NCI-H146 treated with DMSO at 0.1 percent for 48 hours (cell line): ENCODE measurements at regions not wholly inside any gene's neighbourhood (a gene's known extent, or its start where the extent isn't known, plus 50 kb on each side); places are given as distances from the start of the nearest gene placed in this dataset.
"Not testable (repeated sequence)": the region's sequence is repeated elsewhere in the genome, so short reads cannot be mapped to it uniquely, and the experiment has no call there.

ENCODE experiments used
- DNase-seq: peaks from one replicate; lab custom pipeline; 2025; ENCODE audit not compliant: unreplicated experiment; lab: John Stamatoyannopoulos, UW

DNA sequence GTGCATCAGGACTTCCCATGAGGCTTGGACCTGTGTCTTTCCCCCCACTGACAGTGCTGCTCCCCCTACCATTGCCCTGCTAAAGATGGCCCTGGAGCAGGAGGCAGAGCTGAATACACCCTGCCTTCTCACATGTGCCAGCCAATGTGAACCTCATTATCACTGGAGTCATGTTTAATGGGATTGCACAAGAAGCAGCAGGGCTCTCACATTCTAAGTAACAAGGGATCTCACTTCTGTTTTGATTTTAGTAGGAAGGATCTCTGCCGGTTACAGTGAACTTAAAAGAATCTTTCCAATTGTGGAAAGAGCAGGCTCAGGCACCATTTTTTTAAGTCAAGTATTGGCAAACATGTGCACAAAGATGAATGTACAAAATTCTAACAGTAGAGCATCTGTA lies 322.1 kb upstream of the MEX3C start:
- no peak for DNase-seq

DNA sequence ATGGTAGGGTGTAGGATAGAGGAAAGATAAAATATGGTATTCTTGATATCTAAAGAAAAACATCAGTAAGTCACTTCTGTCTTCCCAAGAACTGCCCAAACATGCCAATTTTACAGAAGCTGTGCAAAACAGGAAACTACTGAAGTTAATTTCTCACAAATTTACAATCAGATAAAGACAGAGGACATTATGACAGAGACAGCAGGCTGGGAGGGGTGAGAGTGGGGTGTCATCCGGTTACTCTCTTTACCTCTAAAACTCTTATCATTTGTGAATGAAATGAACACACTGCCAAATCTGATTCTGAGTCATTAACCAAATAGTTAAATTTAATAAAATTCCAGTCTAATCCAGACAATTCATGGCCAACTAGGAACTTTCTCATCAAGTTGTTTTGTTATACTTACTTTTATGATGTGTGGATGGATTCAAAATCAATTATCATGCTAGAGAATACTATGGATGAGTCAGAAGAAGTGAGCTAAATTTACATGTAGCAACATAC lies 323.2 kb upstream of the MEX3C start:
- no peak for DNase-seq

DNA sequence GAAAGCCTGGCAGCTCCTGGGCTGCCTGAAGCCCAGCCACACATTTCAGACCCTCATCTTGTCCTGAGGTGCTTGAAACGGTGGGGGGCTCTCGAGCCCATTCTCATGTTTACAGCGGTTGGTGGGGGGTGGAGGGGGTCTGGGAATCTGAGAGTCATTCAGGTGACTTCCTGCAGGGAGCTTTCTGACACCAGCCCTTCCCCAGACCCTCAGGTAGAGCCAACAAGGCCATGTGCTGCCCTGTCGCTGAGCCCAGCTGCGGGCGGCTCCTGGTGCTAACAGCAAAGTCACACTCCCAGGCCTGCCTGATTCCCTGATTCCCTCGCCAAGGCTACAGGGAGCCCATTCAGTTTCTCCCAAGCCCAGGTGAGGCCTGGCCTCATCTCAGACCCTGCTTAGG lies 324.9 kb upstream of the MEX3C start:
- DNase-seq, result no peak

DNA sequence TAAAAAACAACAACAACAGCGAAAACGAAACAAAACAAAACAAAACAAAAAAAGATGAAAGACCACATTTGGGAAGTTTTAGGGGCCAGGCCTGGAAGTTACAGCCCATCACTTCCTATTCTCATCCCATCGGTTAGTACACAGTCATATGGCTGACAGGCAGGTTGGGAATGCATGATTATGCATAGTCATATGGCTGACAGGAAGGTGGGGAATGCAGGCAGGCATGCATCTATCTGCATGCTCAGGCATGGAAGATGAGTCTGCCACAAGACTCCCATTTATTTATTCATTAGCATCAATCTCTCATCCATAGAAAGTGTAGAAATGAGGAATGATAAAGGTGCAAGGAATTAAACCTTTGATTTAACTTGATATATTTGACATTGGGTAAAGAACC lies 325.3 kb upstream of the MEX3C start:
- DNase-seq, result no peak

DNA sequence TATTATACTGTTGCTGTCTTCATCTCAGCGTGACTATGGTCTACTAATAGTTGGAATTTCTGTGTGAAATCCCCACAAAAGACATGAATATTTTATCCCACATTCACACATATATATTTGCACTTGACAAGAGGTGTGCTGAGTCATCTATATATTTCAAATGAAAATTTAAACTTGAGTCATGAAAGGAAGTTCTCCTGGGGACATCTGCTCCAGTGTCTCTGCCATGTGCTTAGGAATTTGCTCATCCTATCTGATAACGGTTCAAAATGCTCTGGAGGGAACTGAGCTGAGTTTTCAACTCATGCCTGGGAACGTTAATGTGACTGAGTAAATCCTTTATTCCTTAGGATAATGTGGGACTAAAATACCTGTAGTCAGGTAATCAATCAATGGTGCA lies 326.2 kb upstream of the MEX3C start:
- DNase-seq, result no peak

DNA sequence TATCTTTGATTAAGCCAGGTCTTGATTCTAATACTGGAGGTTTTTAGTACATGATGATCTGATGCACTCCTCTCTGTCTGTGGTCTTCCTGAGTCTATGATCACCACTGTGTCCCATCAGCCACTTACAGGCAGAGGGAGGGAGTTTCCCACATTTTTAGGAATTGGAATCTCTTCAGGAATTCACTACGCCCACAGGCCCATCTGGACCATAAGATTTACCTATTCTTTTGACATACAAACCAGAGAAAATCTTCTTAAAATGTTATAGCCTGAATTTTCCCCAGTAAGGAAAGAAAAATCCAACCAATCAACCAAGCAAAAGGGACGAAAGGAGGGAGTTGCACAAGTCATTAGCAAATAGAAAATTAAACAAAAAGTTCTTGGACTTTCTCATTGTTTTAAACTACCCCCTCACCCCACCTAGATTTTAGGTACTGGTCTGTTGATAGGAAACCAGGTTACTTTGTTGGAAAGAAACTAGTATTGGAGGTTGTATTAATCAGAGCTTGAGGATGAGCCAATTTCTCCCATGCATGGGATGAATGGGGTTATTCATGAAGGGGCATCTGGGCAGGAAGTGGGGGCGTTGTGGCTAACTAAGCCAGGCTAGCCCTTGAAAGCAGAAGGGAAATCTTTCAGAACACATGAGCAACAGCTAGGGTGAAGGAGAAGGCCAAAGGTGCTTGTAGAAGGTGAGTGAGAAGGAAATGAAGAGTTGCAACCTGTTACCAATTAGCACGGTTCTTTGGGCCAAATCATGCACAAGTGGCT lies 328.2 kb upstream of the MEX3C start:
- DNase-seq, result no peak

DNA sequence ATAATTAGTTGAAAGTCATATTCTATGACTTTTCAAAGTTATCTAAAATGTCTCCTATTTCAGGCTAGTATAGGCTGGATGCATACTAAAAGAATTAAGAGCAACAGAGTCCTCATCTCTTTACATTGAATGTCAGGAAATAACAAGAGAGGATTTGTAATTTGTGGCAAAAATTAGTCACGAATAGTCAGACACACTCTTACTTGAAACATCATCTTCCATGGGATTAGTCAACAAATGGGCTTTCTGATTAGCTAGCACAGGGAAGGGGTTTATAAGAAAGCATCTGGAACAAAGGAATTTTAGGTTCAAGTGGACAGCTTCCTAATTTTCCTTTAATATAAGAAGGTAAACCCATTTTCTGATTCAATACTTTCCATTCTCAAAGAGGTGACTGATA lies 330.3 kb upstream of the MEX3C start:
- no peak for DNase-seq

DNA sequence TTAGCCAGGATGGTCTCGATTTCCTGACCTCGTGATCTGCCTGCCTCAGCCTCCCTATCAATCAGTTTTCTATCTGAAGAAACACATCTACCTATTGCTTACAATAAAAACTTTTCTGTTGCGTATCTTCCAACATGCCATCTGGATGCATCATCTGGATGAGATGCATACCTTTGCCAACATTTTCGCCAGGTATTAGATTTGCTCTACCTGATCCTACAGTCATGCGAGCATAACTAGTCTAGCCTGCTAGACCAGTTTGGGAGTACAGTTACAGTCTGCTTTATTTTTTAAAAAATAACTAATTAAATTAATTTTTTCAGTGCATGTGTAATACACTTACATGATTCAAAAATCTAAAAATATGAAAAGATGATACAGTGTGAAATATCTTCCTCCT lies 334.0 kb upstream of the MEX3C start:
- DNase-seq, result no peak

DNA sequence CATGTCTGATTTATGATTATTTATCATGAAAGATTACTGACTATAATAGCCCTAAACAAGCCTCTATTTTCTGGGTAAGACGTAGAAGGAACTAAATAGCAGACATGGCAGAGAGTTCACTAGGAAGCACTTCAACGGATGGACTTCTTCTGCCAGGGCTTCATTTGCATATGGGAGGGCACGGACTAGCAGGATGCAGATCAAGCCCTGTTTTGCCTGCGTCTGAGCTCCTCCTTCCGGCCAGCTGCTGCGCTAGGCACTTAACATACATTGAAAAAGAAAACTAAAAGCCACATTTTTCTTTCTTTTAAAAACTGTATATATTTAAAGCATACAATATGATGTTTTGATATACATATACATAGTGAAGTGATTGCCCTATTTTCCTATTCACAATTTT lies 340.0 kb upstream of the MEX3C start:
- DNase-seq, result no peak

DNA sequence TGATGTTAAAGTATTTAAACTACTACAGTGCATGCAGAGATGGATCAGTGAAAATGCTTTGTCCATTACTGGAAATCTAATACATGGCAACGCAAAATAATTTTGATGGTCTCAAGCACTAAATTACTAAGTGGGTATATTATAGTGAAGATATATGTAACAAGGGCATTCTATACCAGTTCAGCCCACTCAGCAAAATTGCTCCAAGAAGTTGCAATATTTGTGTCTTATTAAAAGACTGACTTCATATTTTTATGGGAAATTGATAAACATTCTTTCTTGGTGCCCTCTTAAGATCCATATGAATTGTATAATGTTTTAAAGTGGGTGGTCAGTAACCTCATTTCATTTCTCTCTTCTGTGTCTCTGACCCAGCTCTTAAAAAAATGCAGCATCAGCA lies 343.1 kb upstream of the MEX3C start:
- DNase-seq, result no peak

DNA sequence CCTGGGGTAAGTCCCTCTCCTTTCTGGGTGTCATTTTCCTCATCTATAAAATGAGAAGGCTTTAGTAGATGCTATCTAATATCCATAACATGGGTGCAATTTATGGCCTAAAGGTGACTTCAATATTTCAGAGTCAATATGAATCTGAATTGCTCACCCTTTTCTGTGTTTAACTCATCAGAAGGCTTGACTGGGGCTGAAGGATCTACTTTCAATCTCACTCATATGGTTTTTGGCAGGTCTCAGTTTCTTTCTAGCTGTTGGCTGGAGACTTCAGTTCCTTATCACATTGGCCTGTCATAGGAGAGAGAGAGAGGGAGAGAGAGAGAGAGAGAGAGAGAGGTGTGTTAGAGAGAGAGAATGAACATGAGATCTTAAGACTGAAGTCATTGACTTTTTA lies 343.7 kb upstream of the MEX3C start:
- no peak for DNase-seq

DNA sequence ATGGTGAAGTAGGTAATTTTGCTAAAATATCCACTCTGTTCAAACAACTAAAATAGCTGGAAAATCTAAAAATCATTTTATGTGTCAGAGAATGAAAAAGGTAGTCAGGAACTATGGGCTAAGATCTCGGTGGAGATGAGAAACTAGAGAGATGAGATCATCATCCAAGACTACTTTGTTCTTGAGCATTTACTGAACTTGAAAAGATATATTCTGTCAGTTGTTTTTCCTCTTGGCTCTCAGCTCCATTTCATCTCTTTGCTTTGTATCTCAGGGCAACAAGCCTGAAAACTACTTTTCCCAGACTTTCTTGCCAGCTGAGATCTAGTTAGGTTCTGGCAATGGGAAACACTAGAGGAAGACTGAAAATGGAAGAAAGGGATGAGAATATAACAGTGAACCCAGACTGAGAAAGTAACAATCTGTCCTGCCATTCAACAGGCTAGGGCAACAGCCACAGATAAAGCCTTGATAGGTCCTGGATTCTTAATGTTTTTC lies 346.2 kb upstream of the MEX3C start:
- no peak for DNase-seq

DNA sequence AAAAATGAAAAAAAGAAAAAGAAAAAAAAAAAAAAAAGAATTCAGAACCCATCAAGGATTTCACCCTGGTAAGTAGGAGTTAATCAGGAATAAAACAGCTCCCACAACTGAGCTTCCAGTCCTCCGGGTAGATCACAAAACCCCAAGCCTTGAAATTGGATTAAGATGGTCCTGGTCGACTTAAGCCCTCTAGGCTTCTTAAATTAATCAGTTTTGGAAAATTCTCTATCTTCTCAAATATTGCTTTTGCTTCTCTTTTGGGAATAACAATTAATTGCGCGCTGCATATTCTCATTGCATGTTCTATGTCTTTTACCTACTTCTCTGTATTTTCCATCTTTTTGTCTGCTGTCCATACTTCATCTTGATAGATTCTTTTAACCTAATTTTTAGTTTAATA lies 348.0 kb upstream of the MEX3C start:
- no peak for DNase-seq

DNA sequence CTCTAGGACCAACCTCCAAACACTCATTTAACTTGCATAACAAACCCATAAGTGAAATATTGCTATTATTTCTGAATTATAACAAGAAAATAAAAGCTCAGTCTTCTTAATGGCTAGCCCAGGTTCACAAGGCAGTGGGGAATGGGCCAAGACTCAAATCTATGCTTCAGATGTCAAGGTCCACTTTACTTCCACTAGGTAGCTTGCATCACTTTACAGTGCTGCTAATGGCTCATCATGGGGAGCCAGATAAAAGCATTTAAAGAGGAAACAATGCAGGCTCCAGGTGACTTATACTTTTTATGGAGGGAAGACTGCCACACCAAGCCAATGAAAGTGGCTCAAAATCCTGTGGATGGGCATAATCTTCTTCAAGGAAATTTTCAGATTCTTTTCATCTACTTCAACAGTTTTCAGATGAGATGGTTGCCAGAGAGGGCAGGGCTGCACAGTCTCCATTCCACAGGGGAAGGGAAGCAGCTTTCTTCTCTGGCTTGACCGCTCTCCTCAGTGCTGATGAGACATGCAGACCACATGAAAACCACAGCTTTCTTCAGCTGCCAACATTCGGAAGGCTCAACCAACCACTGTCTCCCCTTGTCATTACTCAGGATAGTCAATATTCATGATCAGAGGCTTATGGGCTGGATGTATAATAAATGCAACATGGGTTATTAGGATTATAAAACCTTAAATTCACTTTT lies 361.9 kb upstream of the MEX3C start:
- no peak for DNase-seq

DNA sequence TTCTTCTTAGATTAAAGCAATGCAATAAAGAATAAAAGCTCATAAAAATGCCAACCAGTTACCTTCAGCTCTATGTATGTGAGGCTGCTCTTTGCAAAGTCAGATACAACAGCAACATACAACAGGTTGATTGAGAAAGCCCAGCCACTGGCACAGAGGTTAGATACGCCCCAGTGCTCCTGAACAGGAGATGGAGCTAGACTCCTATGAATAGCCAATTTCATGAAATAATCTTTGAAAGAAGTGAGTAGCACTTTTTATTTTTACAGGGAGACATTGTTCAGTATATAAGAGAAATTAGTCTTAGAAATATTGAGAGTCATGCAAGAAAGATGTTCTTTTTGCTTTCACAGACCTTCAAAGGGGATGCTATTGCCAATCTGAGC lies 362.4 kb upstream of the MEX3C start:
- no peak for DNase-seq

DNA sequence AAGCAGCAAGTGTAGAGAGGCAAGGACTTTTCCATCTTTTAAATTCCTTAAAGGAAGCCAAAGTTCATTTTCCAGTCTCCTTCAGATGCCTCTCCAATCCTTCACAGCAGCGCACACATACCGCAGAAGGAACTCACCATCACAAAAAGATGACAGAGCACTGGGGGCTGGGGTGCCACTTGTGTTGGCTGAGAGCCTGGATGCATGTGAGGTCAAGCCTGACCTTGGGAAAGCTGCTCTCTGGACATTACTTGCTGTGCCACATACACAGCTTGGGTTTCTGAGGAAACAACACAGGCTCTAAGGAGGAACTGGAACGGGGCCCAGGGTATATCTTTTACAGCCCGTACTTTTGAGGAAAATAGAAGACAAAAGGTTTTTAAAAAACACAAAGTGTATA lies 364.3 kb upstream of the MEX3C start:
- DNase-seq, result no peak

DNA sequence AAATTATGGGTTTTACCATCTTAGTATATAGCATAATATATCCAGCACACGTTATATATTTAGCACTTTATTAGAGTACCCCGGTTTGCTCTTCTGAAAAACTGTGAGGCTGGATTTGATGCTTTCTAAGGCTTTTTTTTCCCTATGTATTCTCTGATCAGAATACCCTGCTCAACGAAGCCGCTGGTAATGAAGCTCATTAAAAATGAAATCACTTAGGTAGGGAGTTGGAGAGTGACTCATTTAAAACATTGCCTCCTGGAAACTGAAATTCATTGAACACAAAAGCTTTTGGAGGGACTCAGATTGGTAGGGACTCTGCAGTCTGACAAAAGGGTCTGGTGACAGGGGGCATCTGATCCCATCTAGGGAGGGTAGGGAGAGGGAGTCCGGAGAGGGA lies 365.4 kb upstream of the MEX3C start:
- DNase-seq, result no peak

DNA sequence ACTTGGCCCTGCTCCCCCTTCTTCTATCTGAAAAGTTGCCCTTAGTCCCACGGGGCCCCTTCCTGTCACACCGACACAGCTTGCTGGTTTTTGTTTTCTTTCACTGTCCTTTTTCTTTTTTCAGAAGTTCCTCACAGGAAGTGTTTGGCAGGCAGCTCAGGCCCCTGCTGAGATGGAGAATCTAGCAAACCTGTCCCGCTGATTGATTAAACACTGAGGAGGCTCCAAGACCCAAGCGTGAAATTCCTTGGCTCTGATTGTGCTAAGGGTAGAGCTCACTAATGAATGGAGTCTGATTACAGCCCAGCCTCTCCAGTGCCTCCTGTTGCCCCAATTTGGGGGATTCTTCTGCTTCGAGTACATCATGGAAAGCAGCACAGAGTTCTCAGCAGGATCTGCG lies 365.9 kb upstream of the MEX3C start:
- DNase-seq, result no peak

DNA sequence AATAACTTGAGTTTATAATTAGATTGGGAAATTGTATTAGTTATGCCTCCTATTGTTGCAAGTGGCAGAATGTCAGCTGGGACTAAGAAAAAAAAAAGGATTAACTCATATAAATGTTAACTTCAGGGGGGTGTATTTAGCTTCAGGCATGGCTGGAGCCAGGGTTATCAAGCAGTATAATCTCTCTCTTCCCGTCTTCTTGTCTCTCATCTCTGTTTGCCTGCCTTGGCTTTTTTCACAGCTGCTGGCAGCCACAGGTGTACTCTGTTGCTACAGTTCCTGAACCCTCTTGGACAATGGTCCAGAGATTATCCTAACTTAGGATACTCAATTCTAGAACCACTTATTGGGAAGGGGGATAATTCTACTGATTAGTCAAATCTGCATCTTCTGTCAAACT lies 370.7 kb upstream of the MEX3C start:
- DNase-seq, result no peak

DNA sequence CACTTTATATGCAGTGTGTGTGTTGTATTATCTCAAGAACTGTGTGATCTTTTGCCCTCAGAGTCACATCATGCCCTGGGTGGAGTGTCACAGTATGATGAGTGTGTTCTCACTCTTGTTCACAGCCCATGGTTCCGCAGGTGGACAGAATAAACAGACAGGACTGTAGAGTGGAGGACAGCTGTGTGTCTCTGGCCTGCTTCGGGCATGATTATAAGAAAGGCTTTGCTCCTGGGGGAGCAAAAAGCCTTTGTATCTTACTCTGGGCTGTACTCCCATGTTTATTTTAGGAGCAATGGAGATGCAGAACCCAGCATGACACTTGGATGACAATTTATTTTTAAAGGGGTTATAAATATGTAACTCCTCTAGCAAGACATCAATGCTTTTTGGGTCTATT lies 371.7 kb upstream of the MEX3C start:
- peak; percentile 39 for DNase-seq

DNA sequence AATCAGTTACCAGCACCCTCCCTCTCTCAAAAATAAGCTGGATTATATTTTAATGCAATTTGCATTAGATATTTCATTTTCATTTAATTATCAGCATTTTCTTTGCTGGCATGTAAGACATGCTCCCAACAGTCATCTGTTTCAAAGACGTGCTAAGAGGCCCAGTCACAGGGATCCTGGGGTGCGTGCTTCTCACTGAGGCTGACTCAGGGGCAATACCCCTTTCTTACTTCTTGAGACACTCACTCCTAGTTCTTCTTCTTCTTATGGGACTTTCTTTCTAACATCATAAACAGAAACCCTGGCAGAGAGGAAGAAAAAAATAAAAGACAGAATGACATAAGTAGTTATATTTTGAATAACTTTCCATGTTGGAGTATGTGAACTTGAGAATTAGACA lies 372.1 kb upstream of the MEX3C start:
- no peak for DNase-seq

DNA sequence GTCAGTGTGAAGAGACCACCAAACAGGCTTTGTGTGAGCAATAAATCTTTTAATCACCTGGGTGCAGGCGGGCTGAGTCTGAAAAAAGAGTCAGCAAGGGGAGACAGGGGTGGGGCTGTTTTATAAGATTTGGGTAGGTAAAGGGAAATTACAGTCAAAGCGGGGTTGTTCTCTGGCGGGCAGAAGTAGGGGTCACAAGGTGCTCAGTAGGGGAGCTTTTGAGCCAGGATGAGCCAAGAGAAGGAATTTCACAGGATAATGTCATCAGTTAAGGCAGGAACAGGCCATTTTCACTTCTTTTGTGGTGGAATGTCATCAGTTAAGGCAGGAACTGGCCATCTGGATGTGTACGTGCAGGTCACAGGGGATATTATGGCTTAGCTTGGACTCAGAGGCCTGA lies 372.6 kb upstream of the MEX3C start:
- DNase-seq, result not testable (repeated sequence)

DNA sequence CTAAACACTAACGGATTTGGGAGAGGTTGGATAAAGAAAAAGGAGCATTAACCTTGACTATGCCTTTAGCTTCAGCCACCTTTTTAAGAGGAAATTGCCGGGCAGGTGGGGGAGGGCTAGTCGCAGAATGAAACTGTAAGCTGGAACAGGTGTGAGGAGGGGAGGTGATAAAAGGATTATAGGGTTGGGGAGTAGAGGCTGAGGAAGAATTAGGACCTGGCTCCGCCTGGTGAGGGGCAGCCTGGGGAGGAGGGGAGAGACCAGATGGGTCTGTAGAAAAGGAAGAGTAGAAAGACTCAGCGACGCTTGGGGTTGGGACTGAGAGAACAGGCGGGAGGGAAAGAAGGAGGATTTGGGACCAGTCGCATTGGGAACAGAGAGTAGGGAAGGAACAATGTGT lies 376.4 kb upstream of the MEX3C start:
- not testable (repeated sequence) for DNase-seq
